ENCODE measurements at regions not wholly inside any gene's neighbourhood (a gene's known extent, or its start where the extent isn't known, plus 50 kb on each side); places are given as distances from the start of the nearest gene placed in this dataset.
"Not testable (repeated sequence)": the region's sequence is repeated elsewhere in the genome, so short reads cannot be mapped to it uniquely, and the experiment has no call there.

- Histone ChIP-seq H3K4me1 (ENCODE audit: control insufficient read depth, insufficient read depth, low read length) (no peaks in the 10 kb centered on the region), H3K36me3 (ENCODE audit: control insufficient read depth, insufficient read depth, low read length) (no peaks in the 10 kb centered on the region), H3K4me3 (ENCODE audit: low read length) (no peak overlapping the region), H3K27me3 (ENCODE audit: control insufficient read depth, insufficient read depth, low read length) (no peaks in the 10 kb centered on the region), H3K9me3 (ENCODE audit: control insufficient read depth, insufficient read depth, low read length) (no peaks in the 10 kb centered on the region), H3K27ac (ENCODE audit: low read length) (no peak overlapping the region)
- WGBS (ENCODE audit: insufficient coverage, insufficient read length), result no CpG with 5 or more reads among the region's 3 CpGs
- DNase-seq (ENCODE audit: low read depth, low spot score), result no peak
These were observed 128.2 kb upstream of the MYO10 start for GRCh38 chr5:17064241-17064640.

GRCh38 chr5:17065458-17065857, 129.4 kb upstream of the MYO10 start:
- DNase-seq (ENCODE audit: low read depth, low spot score), result no peak
- H3K4me1 ChIP-seq (ENCODE audit: control insufficient read depth, insufficient read depth, low read length), result no peaks in the 10 kb centered on the region
- no peak overlapping the region for H3K27ac ChIP-seq (ENCODE audit: low read length)
- no CpG with 5 or more reads among the region's 3 CpGs for WGBS (ENCODE audit: insufficient coverage, insufficient read length)
- H3K36me3 ChIP-seq (ENCODE audit: control insufficient read depth, insufficient read depth, low read length), result no peaks in the 10 kb centered on the region
- no peak overlapping the region for H3K4me3 ChIP-seq (ENCODE audit: low read length)
- no peaks in the 10 kb centered on the region for H3K9me3 ChIP-seq (ENCODE audit: control insufficient read depth, insufficient read depth, low read length)
- no peaks in the 10 kb centered on the region for H3K27me3 ChIP-seq (ENCODE audit: control insufficient read depth, insufficient read depth, low read length)

- not testable (repeated sequence) for H3K27me3 ChIP-seq (ENCODE audit: control insufficient read depth, insufficient read depth, low read length); H3K27ac ChIP-seq (ENCODE audit: low read length); H3K36me3 ChIP-seq (ENCODE audit: control insufficient read depth, insufficient read depth, low read length); H3K4me1 ChIP-seq (ENCODE audit: control insufficient read depth, insufficient read depth, low read length); DNase-seq (ENCODE audit: low read depth, low spot score); H3K9me3 ChIP-seq (ENCODE audit: control insufficient read depth, insufficient read depth, low read length); H3K4me3 ChIP-seq (ENCODE audit: low read length)
- no CpG with 5 or more reads among the region's 5 CpGs for WGBS (ENCODE audit: insufficient coverage, insufficient read length)
These were observed 129.9 kb upstream of the MYO10 start for GRCh38 chr5:17066026-17066425.

- Histone ChIP-seq H3K4me3 (ENCODE audit: low read length) (no peak overlapping the region), H3K4me1 (ENCODE audit: control insufficient read depth, insufficient read depth, low read length) (no peaks in the 10 kb centered on the region), H3K36me3 (ENCODE audit: control insufficient read depth, insufficient read depth, low read length) (no peaks in the 10 kb centered on the region), H3K9me3 (ENCODE audit: control insufficient read depth, insufficient read depth, low read length) (no peaks in the 10 kb centered on the region), H3K27me3 (ENCODE audit: control insufficient read depth, insufficient read depth, low read length) (no peaks in the 10 kb centered on the region), H3K27ac (ENCODE audit: low read length) (no peak overlapping the region)
- WGBS (ENCODE audit: insufficient coverage, insufficient read length), result no CpG with 5 or more reads among the region's 8 CpGs
- DNase-seq (ENCODE audit: low read depth, low spot score), result no peak
These were observed 131.7 kb upstream of the MYO10 start for GRCh38 chr5:17067657-17068392.

- H3K4me1 ChIP-seq (ENCODE audit: control insufficient read depth, insufficient read depth, low read length), result no peaks in the 10 kb centered on the region
- H3K27ac ChIP-seq (ENCODE audit: low read length), result no peak overlapping the region
- H3K27me3 ChIP-seq (ENCODE audit: control insufficient read depth, insufficient read depth, low read length), result no peaks in the 10 kb centered on the region
- no peak overlapping the region for H3K4me3 ChIP-seq (ENCODE audit: low read length)
- WGBS (ENCODE audit: insufficient coverage, insufficient read length), result no CpG with 5 or more reads among the region's 13 CpGs
- no peaks in the 10 kb centered on the region for H3K36me3 ChIP-seq (ENCODE audit: control insufficient read depth, insufficient read depth, low read length)
- no peaks in the 10 kb centered on the region for H3K9me3 ChIP-seq (ENCODE audit: control insufficient read depth, insufficient read depth, low read length)
- DNase-seq (ENCODE audit: low read depth, low spot score), result no peak
These were observed 134.0 kb upstream of the MYO10 start for GRCh38 chr5:17069995-17070511.

- Histone ChIP-seq H3K36me3 (ENCODE audit: control insufficient read depth, insufficient read depth, low read length) (no peaks in the 10 kb centered on the region), H3K4me3 (ENCODE audit: low read length) (no peak overlapping the region), H3K9me3 (ENCODE audit: control insufficient read depth, insufficient read depth, low read length) (no peaks in the 10 kb centered on the region), H3K4me1 (ENCODE audit: control insufficient read depth, insufficient read depth, low read length) (no peaks in the 10 kb centered on the region), H3K27me3 (ENCODE audit: control insufficient read depth, insufficient read depth, low read length) (no peaks in the 10 kb centered on the region), H3K27ac (ENCODE audit: low read length) (no peak overlapping the region)
- no CpG with 5 or more reads among the region's 6 CpGs for WGBS (ENCODE audit: insufficient coverage, insufficient read length)
- no peak for DNase-seq (ENCODE audit: low read depth, low spot score)
These were observed 134.6 kb upstream of the MYO10 start for GRCh38 chr5:17070647-17071046.

- Histone ChIP-seq H3K27ac (ENCODE audit: low read length) (no peak overlapping the region), H3K36me3 (ENCODE audit: control insufficient read depth, insufficient read depth, low read length) (no peaks in the 10 kb centered on the region), H3K4me3 (ENCODE audit: low read length) (no peak overlapping the region), H3K9me3 (ENCODE audit: control insufficient read depth, insufficient read depth, low read length) (no peaks in the 10 kb centered on the region), H3K4me1 (ENCODE audit: control insufficient read depth, insufficient read depth, low read length) (no peaks in the 10 kb centered on the region), H3K27me3 (ENCODE audit: control insufficient read depth, insufficient read depth, low read length) (no peaks in the 10 kb centered on the region)
- no peak for DNase-seq (ENCODE audit: low read depth, low spot score)
- WGBS (ENCODE audit: insufficient coverage, insufficient read length), result no CpG with 5 or more reads among the region's 4 CpGs
These were observed 139.1 kb upstream of the MYO10 start for GRCh38 chr5:17075236-17075635.

- Histone ChIP-seq H3K36me3 (ENCODE audit: control insufficient read depth, insufficient read depth, low read length) (no peaks in the 10 kb centered on the region), H3K27ac (ENCODE audit: low read length) (no peak overlapping the region), H3K9me3 (ENCODE audit: control insufficient read depth, insufficient read depth, low read length) (no peaks in the 10 kb centered on the region), H3K4me1 (ENCODE audit: control insufficient read depth, insufficient read depth, low read length) (no peaks in the 10 kb centered on the region), H3K4me3 (ENCODE audit: low read length) (no peak overlapping the region), H3K27me3 (ENCODE audit: control insufficient read depth, insufficient read depth, low read length) (no peaks in the 10 kb centered on the region)
- WGBS (ENCODE audit: insufficient coverage, insufficient read length), result no CpG with 5 or more reads among the region's 2 CpGs
- DNase-seq (ENCODE audit: low read depth, low spot score), result no peak
These were observed 140.2 kb upstream of the MYO10 start for GRCh38 chr5:17076272-17076671.

GRCh38 chr5:17077440-17078233, 139.8 kb upstream of the BASP1 start:
- no peak overlapping the region for H3K27ac ChIP-seq (ENCODE audit: low read length)
- no peaks in the 10 kb centered on the region for H3K4me1 ChIP-seq (ENCODE audit: control insufficient read depth, insufficient read depth, low read length)
- no peaks in the 10 kb centered on the region for H3K36me3 ChIP-seq (ENCODE audit: control insufficient read depth, insufficient read depth, low read length)
- H3K27me3 ChIP-seq (ENCODE audit: control insufficient read depth, insufficient read depth, low read length), result no peaks in the 10 kb centered on the region
- no CpG with 5 or more reads among the region's 11 CpGs for WGBS (ENCODE audit: insufficient coverage, insufficient read length)
- no peak overlapping the region for H3K4me3 ChIP-seq (ENCODE audit: low read length)
- no peaks in the 10 kb centered on the region for H3K9me3 ChIP-seq (ENCODE audit: control insufficient read depth, insufficient read depth, low read length)
- DNase-seq (ENCODE audit: low read depth, low spot score), result no peak

- Histone ChIP-seq H3K9me3 (ENCODE audit: control insufficient read depth, insufficient read depth, low read length) (no peaks in the 10 kb centered on the region), H3K36me3 (ENCODE audit: control insufficient read depth, insufficient read depth, low read length) (no peaks in the 10 kb centered on the region), H3K4me3 (ENCODE audit: low read length) (no peak overlapping the region), H3K27ac (ENCODE audit: low read length) (no peak overlapping the region), H3K4me1 (ENCODE audit: control insufficient read depth, insufficient read depth, low read length) (no peaks in the 10 kb centered on the region), H3K27me3 (ENCODE audit: control insufficient read depth, insufficient read depth, low read length) (no peaks in the 10 kb centered on the region)
- WGBS (ENCODE audit: insufficient coverage, insufficient read length), result no CpG with 5 or more reads among the region's 7 CpGs
- no peak for DNase-seq (ENCODE audit: low read depth, low spot score)
These were observed 137.9 kb upstream of the BASP1 start for GRCh38 chr5:17079562-17079961.

Data from iPS DF 6.9 (cell line).